Hindlimb muscle (tissue), 1 donor: ENCODE measurements at regions not wholly inside any gene's neighbourhood (a gene's known extent, or its start where the extent isn't known, plus 50 kb on each side); places are given as distances from the start of the nearest gene placed in this dataset.
A peak's percentile ranks its signal among the peaks of the same experiment; 100 is the strongest.

Source experiments
- DNase-seq: peaks from one replicate; pipeline ENCODE4 v3.0.0-alpha.2; 2013

DNA sequence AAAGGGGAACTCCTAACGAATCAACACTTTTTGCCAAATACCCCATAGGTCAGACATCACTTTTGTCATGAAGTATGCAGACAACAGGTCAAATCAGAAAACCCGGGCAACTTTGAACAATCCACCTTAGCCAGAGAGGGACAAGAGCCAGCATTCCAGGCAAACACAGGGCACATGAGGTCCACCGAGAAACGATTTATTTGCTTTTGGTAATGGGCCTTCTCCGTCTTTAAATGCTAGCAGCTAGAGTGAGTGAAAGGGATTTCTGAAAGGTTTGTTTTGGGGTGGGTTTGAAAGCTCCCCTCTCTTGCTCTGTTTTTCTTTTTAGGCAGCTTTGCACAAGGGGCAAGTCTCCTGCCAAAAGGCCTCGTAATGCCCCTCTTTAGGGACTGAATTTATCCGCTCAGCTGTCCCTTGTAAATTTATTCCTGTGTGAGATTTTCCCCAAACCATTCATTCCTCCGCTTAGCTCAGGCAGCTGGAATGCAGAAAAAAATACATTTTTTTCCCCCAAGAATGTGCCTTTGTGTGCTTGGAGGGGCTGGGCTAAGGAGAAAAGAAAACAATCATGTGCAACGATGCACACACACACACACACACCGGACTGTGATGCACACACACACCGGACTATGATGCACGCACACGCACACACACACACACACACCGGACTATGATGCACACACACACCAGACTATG lies 196.9 kb downstream of the SNX19 start:
- no peak for DNase-seq

DNA sequence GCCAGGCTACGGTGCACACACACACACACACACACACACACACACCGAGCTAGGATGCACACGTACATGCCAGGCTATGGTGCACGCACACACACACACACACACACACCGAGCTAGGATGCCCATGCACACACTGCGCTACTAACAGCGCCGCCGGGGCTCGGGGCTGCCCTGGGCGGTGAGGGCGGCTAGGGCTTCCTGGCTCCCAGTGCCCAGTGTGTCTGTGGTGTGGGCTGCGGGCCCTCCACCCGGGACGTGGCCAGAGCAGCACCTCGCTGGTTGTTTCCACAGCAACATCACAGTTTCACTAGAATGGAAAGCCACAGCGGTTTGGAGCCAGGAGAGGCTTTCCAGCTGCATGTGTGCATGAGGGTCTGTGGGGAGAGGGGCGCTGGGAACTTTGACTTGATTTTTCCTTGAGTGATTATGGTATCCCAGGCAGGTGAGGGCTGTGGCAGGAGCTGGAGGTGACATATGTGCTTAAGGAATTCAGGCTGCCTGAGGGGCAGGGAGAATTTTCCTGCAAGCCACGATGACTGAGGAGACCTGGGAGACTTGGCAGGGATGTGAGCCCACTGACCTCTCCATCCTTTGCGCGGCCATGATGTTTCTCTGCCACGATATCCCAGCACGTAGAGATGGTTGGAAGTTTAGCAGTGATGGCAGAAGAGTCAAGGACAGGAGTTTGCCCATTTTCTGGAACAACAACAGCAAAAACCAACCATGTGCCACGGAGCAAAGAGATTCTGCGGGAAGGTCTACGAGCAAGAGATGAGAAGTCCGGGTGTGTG lies 195.9 kb downstream of the SNX19 start:
- DNase-seq, result no peak

DNA sequence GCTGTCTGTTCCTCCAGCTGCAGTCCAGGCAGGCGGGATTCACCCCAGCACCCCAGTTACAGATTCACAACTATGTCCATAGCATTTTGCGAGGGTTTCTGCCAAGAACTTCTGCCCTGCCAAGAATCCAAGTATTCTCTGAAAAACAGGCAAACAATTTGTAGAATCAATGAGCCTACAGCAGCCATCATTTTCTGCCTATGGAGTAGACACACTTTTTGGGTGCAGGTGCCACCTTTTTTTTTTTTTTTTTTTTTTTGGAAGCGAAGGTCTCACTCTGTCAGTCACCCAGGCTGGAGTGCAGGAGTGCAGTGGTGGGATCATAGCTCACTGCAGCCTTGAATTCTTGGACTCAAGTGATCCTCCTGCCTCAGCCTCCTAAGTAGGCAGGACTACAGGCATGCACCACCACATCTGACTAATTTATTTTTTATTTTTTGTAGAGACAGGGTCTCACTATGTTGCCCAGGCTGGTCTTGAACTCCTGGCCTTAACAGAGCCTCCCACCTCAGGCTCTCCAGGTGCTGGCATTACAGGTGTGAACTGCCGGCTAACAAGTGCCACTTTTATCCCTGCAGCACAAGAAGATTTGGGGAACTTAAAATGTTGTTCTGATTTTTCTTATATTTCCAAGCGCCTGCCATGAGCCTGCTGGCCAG lies 195.1 kb downstream of the SNX19 start:
- DNase-seq, result no peak

DNA sequence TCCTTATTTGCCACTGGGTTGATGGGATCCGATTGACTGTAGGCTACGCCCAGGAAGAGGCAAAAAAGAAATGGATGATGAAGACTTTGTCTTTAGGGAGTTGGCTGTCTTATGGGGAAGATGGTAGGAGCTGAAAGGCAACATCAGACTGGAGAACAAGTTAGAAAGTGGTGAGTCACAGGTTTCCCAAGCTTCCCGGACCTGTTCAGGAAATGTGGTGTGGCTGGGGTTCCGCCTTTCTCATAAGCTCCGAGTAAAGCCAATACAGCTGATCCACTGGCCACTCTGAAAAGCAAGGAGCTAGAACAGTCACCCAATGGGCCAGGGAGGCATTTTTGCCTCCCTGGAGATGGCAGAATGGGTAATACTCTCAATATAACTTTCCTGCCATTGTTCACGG lies 194.5 kb downstream of the SNX19 start:
- DNase-seq, result no peak

DNA sequence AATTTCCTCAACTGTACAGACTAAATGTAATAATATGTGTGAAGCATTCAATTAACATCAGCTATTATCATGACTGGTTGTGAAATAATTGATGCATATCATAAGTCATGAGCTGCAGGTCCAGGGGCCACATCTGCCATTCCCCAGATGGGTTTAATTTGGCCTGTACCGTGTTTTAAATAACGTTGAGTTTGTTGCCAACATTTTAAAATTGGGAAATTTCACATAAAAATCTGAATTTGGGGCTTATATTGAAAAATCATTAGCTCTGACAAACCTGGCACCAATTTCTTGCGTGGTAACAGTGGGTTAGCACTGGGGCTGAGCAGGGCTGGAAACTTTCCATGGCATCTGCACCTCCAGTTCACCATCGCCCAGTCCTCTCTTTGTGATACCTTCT lies 193.9 kb downstream of the SNX19 start:
- DNase-seq, result no peak

DNA sequence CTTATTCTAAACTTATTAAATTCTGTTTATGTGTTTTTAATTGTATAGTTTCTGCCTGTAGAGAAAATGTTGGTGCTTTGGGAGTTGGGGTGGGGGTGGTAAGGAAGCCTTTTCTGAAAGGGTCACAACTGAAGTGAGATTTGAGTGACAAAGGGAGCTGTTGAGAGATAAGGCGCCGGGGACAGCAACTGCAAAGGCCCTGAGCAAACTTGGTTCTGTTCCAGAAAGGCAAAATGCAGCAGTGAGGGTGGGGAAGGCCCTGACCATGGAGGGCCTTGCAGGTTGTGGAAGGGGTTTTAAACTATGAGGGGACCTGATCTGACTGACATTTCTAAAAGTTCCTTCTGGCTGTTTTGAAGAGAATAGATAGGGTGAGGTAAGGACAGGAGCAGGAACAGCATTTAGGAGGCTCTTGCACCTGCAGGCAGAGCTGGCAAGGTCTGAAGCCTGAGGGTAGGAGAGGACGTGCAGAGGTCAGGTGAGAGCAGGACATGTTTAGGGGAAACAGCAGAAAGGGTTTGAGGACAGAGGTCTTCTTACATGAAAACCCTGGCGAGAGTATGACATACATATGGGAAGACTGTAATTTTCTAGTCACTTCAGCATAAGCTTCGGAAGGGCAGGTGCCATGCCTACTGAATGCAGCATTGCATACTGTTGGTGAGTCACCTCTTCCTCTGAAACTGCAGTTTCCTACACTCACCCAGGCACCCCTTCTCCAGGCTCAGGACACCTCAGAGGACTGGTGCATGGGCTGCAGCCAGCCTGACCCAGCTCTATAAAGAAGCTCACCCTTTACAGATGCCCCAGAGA lies 190.7 kb downstream of the SNX19 start:
- no peak for DNase-seq

DNA sequence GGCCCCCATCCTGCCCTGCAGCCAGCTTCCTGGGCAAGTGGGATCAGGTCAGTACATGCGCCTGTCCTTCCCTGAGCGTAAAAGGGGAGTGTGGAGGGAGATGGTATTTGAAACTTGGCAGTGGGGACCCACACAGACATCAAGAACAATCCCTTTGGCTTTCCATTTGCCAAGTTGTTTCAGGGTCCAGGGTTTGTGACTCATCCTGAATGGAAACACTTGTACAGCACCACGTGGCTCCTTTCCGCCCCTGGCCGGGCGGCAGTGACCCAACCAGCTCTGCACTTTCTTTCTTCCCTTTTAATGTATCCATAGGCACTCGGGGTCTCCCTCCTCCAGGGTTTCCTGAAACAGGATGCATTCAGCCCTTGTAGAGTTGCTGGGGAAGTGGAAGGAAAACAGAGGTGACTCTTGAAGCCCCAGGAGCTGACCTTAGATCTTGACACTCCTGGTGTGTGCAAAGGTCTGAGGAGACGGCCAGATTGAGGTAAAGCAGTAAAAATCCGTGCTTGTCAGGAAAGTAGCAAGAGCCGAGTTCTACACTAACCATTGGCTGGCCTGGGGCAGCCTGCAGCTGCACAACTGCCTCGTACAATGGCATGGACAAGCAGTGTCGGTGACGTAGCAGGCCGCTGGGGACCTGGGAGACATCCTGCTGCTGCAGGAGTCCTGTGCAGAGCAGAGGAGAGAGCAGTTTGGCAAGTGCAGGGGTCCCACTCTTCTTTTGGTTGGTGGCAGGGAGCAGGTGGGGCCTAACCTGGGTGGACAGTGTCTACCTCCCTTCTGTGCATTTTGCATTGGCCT lies 189.8 kb downstream of the SNX19 start:
- DNase-seq, result peak; percentile 90

GRCh38 chr11:130727157-130728119 lies 188.8 kb downstream of the SNX19 start:
- DNase-seq, result no peak

DNA sequence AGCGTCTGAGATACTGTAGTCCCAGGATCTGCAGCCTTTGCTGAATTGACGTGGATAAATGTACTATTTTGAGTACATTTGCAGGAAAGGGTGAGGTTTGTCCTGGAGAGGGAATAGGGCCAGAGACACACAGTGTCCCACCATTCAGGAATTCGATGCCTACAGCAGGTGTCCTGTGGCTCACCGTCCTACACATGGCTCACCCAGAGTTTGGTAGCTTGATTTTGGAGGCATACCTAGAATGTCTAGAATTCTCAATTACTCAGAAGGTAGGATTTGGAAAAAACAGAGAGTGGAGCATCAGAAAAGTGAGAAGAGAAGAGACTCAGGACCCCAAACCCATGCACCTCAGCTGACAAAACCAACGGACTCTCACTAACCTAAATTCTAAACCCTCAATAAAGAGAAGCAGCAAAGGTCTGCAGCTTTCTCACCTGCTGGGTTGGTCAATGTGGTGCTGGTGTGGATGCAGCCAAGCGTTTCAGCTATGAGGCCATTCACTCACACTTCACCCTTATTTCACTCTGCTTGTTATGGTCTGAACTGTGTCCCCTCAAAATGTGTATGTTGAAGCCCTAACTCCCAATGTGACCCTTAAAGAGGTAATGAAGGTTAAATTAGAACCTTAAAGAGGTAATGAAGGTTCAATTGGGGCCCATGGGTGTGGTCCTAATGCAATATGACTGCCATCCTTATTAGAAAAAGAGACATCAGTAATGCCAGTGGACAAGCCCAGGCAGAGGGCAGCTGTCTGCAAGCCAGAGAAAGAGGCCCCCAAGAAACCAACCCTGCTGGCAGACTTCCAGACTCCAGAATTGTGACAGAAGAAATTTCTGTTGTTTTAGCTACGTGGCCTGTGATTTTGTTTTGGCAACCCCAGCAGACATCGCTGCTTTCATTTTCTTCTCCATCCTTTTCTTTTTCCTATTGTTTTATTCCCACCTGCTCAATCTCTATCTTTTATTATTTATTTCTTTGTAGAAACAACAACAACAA lies 187.8 kb downstream of the SNX19 start:
- no peak for DNase-seq

DNA sequence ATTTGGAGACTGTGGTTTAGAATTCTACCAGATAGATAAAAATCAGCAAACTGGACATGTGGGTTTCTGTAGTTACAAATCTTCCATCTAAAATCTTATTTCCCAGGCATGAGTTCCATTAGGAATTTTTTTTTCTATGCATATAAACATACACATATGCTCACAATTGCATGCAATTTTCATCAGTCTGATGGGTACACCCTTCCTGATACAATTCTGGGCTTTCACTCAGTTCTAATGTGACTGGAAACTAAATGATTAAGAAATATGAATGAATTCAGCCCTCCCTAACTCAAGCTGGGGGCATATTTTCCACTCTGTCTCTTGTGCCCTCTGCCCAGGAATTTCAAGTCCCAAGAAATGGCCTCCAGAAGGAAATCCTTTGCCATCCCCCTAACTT lies 187.1 kb downstream of the SNX19 start:
- no peak for DNase-seq

GRCh38 chr11:130729678-130730300 lies 186.5 kb downstream of the SNX19 start:
- DNase-seq, result no peak

- no peak for DNase-seq
Measured at GRCh38 chr11:130731401-130731800, 184.9 kb downstream of the SNX19 start.

DNA sequence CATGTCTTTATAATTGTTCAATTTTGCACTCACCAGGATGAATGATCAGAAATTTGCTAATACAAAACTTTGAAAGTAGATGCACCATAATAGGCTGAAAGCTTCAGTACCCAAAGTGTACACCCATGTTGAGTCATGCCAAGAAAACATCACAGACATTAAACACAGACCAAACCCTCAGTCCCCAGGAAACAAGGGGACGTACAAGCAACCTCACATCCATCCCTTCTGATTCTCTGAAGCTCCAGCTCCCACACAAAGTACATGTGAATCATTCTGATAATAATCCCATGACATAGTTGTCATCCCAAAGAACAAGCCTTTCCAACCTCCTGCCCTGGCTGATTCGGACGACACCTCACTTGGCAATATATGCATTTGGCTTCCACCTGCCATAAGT lies 183.8 kb downstream of the SNX19 start:
- DNase-seq, result no peak

GRCh38 chr11:130737041-130737830 lies 179.0 kb downstream of the SNX19 start:
- DNase-seq, result no peak

GRCh38 chr11:130737866-130738431 lies 178.3 kb downstream of the SNX19 start:
- no peak for DNase-seq

DNA sequence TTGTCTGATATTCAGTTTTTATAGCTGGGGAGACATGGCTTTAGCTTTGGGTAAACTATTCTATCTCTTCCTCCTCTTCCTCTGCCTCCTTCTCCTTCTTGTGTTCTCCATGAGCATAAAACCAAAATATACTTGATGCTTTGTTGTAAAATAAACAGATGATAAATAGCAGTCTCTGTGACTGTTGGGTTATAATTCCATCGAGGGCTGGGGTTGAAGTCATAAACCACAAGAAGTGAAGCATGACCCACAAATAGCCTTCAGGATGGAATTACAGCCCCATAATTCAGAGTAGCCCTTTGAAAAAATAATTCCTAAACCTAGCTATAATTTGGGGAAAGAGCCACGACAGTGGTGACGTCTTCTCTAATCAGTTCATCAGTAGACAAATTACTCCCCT lies 177.7 kb downstream of the SNX19 start:
- DNase-seq, result no peak

- no peak for DNase-seq
Measured at GRCh38 chr11:130740819-130741218, 175.5 kb downstream of the SNX19 start.

DNA sequence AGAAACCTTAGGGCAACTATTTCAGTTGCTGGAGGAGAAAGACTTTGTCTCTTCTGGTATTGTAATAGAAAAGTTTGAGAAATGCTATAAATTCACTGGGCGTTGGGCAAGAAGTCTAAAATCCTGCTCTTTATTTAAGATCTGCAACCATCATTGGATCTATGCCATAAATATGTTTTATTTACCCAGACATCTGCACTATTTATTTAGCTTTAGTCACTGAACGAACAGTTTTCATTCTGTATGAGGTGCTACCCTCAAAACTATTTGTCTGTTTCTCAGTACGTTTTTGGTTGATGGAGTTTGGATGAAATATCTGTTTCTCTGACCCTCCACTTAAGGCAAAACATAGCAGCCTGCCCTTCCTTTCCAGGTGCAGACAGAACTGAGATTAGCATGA lies 171.5 kb downstream of the SNX19 start:
- DNase-seq, result no peak
